GM23338 (cell line): ENCODE measurements at regions not wholly inside any gene's neighbourhood (a gene's known extent, or its start where the extent isn't known, plus 50 kb on each side); places are given as distances from the start of the nearest gene placed in this dataset.

Experiments
- ATAC-seq: fragments of 200-7000 bp; cut with Tn5 transposase; 3 replicates; pipeline ENCODE4 v1.9.1; 2020
- DNase-seq: peaks from one replicate; pipeline ENCODE4 v3.0.0-alpha.2; 2015; ENCODE audit warnings: low spot score
- H2AFZ ChIP-seq: fragments of 200-600 bp; sonication (generic); 2 replicates; pipeline ENCODE4 v1.8.0; 2016; ENCODE audit warnings: antibody characterized with exemption, mild to moderate bottlenecking, moderate library complexity
- H3F3A ChIP-seq: fragments of 200-600 bp; sonication (generic); replicated peaks from 2 replicates; pipeline ENCODE4 v1.8.0; 2017; ENCODE audit warnings: antibody characterized with exemption, mixed run types, low read depth
- H3K27ac ChIP-seq: fragments of 200-600 bp; sonication (generic); 2 replicates; pipeline ENCODE4 v1.6.1; 2016; ENCODE audit warnings: low read depth
- H3K27me3 ChIP-seq: fragments of 200-600 bp; sonication (generic); 2 replicates; pipeline ENCODE4 v1.8.0; 2016; ENCODE audit warnings: mild to moderate bottlenecking, mixed run types, moderate library complexity; ENCODE audit not compliant: insufficient read depth
- H3K36me3 ChIP-seq: fragments of 200-600 bp; sonication (generic); 2 replicates; pipeline ENCODE4 v1.8.0; 2016; ENCODE audit warnings: mild to moderate bottlenecking; ENCODE audit not compliant: insufficient read depth
- H3K4me1 ChIP-seq: fragments of 200-600 bp; sonication (generic); 2 replicates; pipeline ENCODE4 v1.8.0; 2016; ENCODE audit warnings: mild to moderate bottlenecking, moderate library complexity; ENCODE audit not compliant: insufficient read depth
- H3K4me2 ChIP-seq: fragments of 200-600 bp; sonication (generic); 2 replicates; pipeline ENCODE4 v1.7.1; 2017; ENCODE audit warnings: mixed run types
- H3K4me3 ChIP-seq: fragments of 200-600 bp; sonication (generic); 2 replicates; pipeline ENCODE4 v1.6.1; 2016; ENCODE audit warnings: mixed run types
- H3K79me2 ChIP-seq: fragments of 200-600 bp; sonication (generic); replicated peaks from 2 replicates; pipeline ENCODE4 v1.8.0; 2017; ENCODE audit warnings: mild to moderate bottlenecking; ENCODE audit not compliant: insufficient read depth
- H3K9me2 ChIP-seq: fragments of 200-600 bp; sonication (generic); 2 replicates; pipeline ENCODE4 v1.8.0; 2017; ENCODE audit not compliant: insufficient read depth
- H4K20me1 ChIP-seq: fragments of 200-600 bp; sonication (generic); replicated peaks from 2 replicates; pipeline ENCODE4 v1.8.0; 2017; ENCODE audit warnings: mild to moderate bottlenecking; ENCODE audit not compliant: insufficient read depth
- H3K27ac Mint-ChIP-seq: 2 replicates; pipeline ENCODE4 v1.8.0; 2020; ENCODE audit warnings: inconsistent platforms, mild to moderate bottlenecking, moderate library complexity, mixed read lengths
- H3K27me3 Mint-ChIP-seq: 3 replicates; pipeline ENCODE4 v1.8.0; 2022; ENCODE audit warnings: low read depth, mild to moderate bottlenecking, moderate library complexity, mixed read lengths, inconsistent platforms; ENCODE audit not compliant: insufficient read depth, poor library complexity
- H3K36me3 Mint-ChIP-seq: 3 replicates; pipeline ENCODE4 v1.8.0; 2021; ENCODE audit warnings: low read depth, mild to moderate bottlenecking, inconsistent platforms, moderate library complexity, mixed read lengths
- H3K4me1 Mint-ChIP-seq: 3 replicates; pipeline ENCODE4 v1.8.0; 2020; ENCODE audit warnings: mild to moderate bottlenecking, inconsistent platforms, mixed read lengths
- H3K4me3 Mint-ChIP-seq: 3 replicates; pipeline ENCODE4 v1.8.0; 2021; ENCODE audit warnings: moderate library complexity, mild to moderate bottlenecking, inconsistent platforms, mixed read lengths
- H3K9me3 Mint-ChIP-seq: 3 replicates; pipeline ENCODE4 v1.8.0; 2020; ENCODE audit warnings: moderate library complexity, mild to moderate bottlenecking, inconsistent platforms, mixed read lengths
- CTCF ChIP-seq, 2 experiments: fragments of 200-600 bp in 1 of 2; sonication (generic) in 1 of 2; conservative IDR thresholded peaks; 2 replicates each; pipeline versions ENCODE4 v1.5.1 to v1.6.1; 2016 to 2017; ENCODE audit warnings: antibody characterized with exemption in 2 of 2, low read depth in 2 of 2, mild to moderate bottlenecking in 2 of 2, moderate library complexity in 1 of 2
- JUNB ChIP-seq: IDR thresholded peaks from one replicate; pipeline ENCODE4 v1.6.1; 2016; ENCODE audit warnings: antibody characterized with exemption; ENCODE audit not compliant: unreplicated experiment
- NANOG ChIP-seq: IDR thresholded peaks from 2 replicates; pipeline ENCODE4 v1.6.1; 2016; ENCODE audit warnings: antibody characterized with exemption, borderline replicate concordance
- STAT1 ChIP-seq: IDR thresholded peaks from one replicate; pipeline ENCODE4 v1.6.1; 2016; ENCODE audit warnings: antibody characterized with exemption; ENCODE audit not compliant: unreplicated experiment
- ZNF331 ChIP-seq: fragments of 250-450 bp; sonication (Bioruptor Pico); IDR thresholded peaks from 2 replicates; pipeline ENCODE4 v1.5.0; 2020; ENCODE audit warnings: low read depth, mild to moderate bottlenecking, moderate library complexity
- ZNF462 ChIP-seq: fragments of 250-450 bp; sonication (Bioruptor Pico); IDR thresholded peaks from 2 replicates; pipeline ENCODE4 v1.5.0; 2020; ENCODE audit warnings: mild to moderate bottlenecking, moderate library complexity
- TF ChIP-seq, protein P1 (sequence below): IDR thresholded peaks from one replicate; pipeline ENCODE4 v1.6.1; 2018; ENCODE audit warnings: antibody characterized with exemption; ENCODE audit not compliant: unreplicated experiment

- TF ChIP-seq ZNF462 (CRISPR knock-in tag) = no peak
- TF ChIP-seq CTCF (conservative IDR thresholded peaks at IDR 0.05; ENCODE audit: low read depth in 2 of 2) = no peak
Measured at GRCh38 chr2:81645745-81646301, 1341.3 kb upstream of the LRRTM1 start (continued).

GRCh38 chr2:81644189-81644588 lies 1339.6 kb upstream of the LRRTM1 start:
- Mint-ChIP-seq H3K4me3 (no peak overlapping the region), H3K36me3 (no peaks in the 10 kb centered on the region; the same call in 2 of the 3 replicates), H3K27me3 (no peaks in the 10 kb centered on the region), H3K4me1 (peaks cover 33% of the 10 kb centered on the region), H3K9me3 (peaks cover under 1% of the 10 kb centered on the region; the same call in 1 of the 3 replicates), H3K27ac (no peak overlapping the region)
- Histone ChIP-seq H2AFZ (no peak overlapping the region), H3K9me2 (no peaks in the 10 kb centered on the region; the same call in 1 of the 2 replicates), H3K4me1 (peaks cover 15% of the 10 kb centered on the region; the same call in 1 of the 2 replicates), H3F3A (no peaks in the 10 kb centered on the region), H3K27ac (no peak overlapping the region), H3K27me3 (no peaks in the 10 kb centered on the region), H4K20me1 (no peaks in the 10 kb centered on the region), H3K4me3 (no peak overlapping the region), H3K79me2 (no peaks in the 10 kb centered on the region), H3K36me3 (no peaks in the 10 kb centered on the region), H3K4me2 (no peak overlapping the region)
- ATAC-seq = no peak
- no peak for DNase-seq
- TF ChIP-seq STAT1 (no peak), NANOG (no peak), ZNF331 (CRISPR knock-in tag) (no peak), CTCF (conservative IDR thresholded peaks at IDR 0.05; ENCODE audit: low read depth in 2 of 2) (no peak), JUNB (no peak)
- TF ChIP-seq, protein P1, sequence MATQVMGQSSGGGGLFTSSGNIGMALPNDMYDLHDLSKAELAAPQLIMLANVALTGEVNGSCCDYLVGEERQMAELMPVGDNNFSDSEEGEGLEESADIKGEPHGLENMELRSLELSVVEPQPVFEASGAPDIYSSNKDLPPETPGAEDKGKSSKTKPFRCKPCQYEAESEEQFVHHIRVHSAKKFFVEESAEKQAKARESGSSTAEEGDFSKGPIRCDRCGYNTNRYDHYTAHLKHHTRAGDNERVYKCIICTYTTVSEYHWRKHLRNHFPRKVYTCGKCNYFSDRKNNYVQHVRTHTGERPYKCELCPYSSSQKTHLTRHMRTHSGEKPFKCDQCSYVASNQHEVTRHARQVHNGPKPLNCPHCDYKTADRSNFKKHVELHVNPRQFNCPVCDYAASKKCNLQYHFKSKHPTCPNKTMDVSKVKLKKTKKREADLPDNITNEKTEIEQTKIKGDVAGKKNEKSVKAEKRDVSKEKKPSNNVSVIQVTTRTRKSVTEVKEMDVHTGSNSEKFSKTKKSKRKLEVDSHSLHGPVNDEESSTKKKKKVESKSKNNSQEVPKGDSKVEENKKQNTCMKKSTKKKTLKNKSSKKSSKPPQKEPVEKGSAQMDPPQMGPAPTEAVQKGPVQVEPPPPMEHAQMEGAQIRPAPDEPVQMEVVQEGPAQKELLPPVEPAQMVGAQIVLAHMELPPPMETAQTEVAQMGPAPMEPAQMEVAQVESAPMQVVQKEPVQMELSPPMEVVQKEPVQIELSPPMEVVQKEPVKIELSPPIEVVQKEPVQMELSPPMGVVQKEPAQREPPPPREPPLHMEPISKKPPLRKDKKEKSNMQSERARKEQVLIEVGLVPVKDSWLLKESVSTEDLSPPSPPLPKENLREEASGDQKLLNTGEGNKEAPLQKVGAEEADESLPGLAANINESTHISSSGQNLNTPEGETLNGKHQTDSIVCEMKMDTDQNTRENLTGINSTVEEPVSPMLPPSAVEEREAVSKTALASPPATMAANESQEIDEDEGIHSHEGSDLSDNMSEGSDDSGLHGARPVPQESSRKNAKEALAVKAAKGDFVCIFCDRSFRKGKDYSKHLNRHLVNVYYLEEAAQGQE = no peak
